ENCODE measurements at regions not wholly inside any gene's neighbourhood (a gene's known extent, or its start where the extent isn't known, plus 50 kb on each side); places are given as distances from the start of the nearest gene placed in this dataset.
A peak's percentile ranks its signal among the peaks of the same experiment; 100 is the strongest.

DNA sequence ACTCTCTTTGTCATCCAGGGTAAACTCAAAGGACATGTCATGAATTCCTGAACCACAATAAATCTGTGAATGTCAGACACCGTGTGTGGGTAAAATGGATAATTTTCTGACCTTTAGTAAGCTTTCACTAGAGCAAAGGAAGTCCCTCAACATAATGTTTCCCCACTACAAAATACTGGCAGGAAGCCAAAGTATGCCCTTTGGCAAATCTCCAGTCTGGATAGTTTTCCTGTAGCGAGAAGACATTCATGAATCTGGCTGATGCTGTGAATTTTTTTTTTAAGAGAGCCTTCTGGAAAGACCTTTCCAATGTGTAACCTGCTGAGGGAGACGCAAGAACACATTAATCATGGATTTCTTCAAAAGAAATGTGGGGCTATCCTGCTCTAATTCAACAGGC is 389.6 kb upstream of the DDHD1 start:
- Mint-ChIP-seq H3K9me3 (peaks cover 3% of the 10 kb centered on the region), H3K4me1 (ENCODE audit: unreplicated experiment) (peaks cover 36% of the 10 kb centered on the region), H3K4me3 (peak overlapping the region; percentile 12), H3K36me3 (no peaks in the 10 kb centered on the region), H3K27me3 (peaks cover 29% of the 10 kb centered on the region), H3K27ac (peak overlapping the region; percentile 11)
- TF ChIP-seq, protein P1, sequence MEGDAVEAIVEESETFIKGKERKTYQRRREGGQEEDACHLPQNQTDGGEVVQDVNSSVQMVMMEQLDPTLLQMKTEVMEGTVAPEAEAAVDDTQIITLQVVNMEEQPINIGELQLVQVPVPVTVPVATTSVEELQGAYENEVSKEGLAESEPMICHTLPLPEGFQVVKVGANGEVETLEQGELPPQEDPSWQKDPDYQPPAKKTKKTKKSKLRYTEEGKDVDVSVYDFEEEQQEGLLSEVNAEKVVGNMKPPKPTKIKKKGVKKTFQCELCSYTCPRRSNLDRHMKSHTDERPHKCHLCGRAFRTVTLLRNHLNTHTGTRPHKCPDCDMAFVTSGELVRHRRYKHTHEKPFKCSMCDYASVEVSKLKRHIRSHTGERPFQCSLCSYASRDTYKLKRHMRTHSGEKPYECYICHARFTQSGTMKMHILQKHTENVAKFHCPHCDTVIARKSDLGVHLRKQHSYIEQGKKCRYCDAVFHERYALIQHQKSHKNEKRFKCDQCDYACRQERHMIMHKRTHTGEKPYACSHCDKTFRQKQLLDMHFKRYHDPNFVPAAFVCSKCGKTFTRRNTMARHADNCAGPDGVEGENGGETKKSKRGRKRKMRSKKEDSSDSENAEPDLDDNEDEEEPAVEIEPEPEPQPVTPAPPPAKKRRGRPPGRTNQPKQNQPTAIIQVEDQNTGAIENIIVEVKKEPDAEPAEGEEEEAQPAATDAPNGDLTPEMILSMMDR (conservative IDR thresholded peaks at IDR 0.05): no peak
- no peak for DNase-seq (ENCODE audit: extremely low spot score, unreplicated experiment)

DNA sequence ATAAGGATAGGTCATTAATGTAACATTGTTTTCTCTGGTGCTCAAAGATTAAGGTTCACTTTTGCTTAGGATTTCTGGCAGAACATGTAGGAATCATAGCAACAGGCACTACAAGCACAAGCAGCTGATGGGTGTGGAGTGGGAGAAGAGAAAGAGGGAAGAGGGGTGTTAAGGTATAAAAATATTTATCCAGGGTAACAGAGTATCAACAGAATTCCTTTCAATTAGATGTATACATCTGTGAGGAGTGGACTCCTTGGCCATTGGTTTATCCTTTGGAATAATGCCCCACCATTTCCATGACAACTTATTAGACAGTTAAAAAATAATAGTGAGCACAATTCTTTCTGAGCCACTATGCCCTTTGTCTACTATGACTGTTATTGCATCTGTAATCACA is 388.3 kb upstream of the DDHD1 start:
- H3K36me3 Mint-ChIP-seq: no peaks in the 10 kb centered on the region
- no peak overlapping the region for H3K4me3 Mint-ChIP-seq
- no peak overlapping the region for H3K27ac Mint-ChIP-seq
- H3K27me3 Mint-ChIP-seq: peaks cover 27% of the 10 kb centered on the region
- peaks cover 3% of the 10 kb centered on the region for H3K9me3 Mint-ChIP-seq
- DNase-seq (ENCODE audit: extremely low spot score, unreplicated experiment): no peak
- TF ChIP-seq, protein P1 (conservative IDR thresholded peaks at IDR 0.05): no peak
- peaks cover 38% of the 10 kb centered on the region for H3K4me1 Mint-ChIP-seq (ENCODE audit: unreplicated experiment)

DNA sequence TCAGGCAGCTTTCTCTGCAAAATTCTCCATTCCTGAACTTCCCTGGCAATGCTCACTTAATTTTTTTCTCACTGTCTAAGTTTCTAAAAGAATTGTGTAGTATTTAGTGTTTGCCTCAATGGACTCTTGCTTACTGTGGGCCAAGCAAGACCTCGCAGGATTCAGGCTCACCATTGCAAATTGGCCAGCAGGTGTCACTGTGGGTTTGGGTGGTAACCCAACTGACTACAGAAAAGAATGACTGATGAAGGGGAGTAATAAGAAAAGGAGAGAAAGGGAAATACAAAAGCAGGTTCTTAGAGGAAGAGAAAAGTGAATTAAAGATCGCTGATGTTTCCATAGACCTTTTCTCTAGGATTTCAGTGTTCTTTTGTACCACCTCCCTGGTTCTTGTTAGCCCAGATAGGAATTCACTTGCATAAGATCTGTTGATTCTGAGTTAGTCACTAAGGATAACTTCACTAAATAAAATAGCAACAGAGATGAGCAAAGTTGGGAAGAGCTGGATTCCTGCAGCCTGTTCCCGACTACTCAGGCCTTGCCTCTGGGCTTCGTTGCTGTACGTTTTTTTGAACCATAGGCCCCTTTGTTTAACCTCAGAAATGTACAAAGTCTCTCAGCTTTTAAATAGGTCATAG is 386.5 kb upstream of the DDHD1 start:
- DNase-seq (ENCODE audit: extremely low spot score, unreplicated experiment): peak; percentile 81
- Mint-ChIP-seq H3K4me3 (no peak overlapping the region), H3K9me3 (peaks cover 3% of the 10 kb centered on the region), H3K36me3 (no peaks in the 10 kb centered on the region), H3K27me3 (peaks cover 19% of the 10 kb centered on the region), H3K4me1 (ENCODE audit: unreplicated experiment) (peaks cover 38% of the 10 kb centered on the region), H3K27ac (no peak overlapping the region)
- TF ChIP-seq, protein P1 (conservative IDR thresholded peaks at IDR 0.05): peak; percentile 91

DNA sequence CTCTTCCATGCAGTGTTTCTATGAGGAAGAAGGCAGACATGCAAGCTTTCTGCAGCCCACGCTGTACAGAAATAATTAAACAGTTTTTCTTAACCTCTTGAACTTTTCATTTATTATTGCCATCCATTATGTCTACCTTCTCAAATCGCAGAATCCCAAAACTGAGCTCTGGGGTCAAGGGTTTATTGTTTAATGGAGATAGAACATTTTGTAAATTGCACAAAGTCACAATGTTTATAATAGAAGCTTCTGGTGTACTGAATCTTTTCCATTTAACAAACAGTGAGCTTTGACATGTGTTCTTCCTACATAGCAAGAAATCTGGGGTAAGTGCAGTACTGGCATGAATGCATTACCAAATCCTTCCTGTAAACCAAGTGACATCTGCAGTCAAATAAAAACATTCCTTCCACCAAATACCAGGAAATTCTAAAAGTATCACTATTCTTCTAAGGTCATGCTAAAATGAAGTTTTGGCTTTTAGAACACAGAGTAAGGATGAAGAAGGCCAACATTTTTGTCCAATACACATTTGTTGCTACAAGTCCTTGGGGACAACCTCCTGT is 385.3 kb upstream of the DDHD1 start:
- Mint-ChIP-seq H3K27ac (no peak overlapping the region), H3K9me3 (peaks cover under 1% of the 10 kb centered on the region), H3K27me3 (peaks cover 19% of the 10 kb centered on the region), H3K36me3 (no peaks in the 10 kb centered on the region), H3K4me3 (no peak overlapping the region), H3K4me1 (ENCODE audit: unreplicated experiment) (peaks cover 33% of the 10 kb centered on the region)
- DNase-seq (ENCODE audit: extremely low spot score, unreplicated experiment): no peak
- TF ChIP-seq, protein P1 (conservative IDR thresholded peaks at IDR 0.05): no peak

DNA sequence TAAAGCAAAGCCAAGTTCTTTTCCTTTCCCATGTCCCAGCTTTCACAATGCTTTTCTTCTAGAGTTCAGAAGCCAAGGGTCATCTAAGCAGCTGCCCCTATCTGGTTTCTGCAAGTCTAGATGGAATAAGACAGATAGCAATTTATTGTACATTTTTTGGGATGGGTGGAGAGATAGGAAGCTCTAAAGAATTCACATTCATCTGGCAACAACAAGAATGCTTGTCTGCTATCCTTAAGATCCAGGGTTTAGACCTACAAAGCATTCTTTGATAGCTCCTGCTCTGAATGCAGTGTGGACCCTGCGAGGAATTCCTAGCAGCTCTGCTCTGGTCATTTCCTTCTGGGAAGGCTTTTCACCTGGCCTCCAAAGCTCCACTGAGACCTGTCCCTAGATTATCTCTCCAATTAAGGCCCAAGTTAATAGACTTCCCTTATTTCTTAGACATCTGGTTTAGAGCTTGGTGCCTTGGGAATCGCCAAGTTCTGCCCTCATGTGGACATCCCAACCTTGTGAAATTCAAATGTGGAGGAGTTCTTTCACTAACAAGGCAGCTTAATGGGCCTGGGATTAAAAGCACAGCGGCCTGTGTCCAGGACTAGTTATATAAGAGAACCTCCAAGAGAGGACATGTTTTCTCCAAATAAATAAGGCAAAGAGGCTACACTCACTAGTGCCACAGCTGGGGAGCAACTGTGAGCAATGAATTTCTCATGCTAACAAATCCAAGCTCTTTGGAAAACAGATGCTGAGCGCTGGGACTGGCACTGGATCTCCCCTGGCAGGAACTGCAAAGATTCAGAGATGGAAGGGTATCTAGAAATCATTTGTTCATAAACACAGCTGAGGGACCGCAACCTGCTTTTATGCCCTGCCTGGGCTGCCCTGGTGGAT is 384.5 kb upstream of the DDHD1 start:
- no peaks in the 10 kb centered on the region for H3K36me3 Mint-ChIP-seq
- peak overlapping the region; percentile 11 for H3K4me3 Mint-ChIP-seq
- peaks cover 28% of the 10 kb centered on the region for H3K4me1 Mint-ChIP-seq (ENCODE audit: unreplicated experiment)
- H3K27ac Mint-ChIP-seq: no peak overlapping the region
- no peak for DNase-seq (ENCODE audit: extremely low spot score, unreplicated experiment)
- peaks cover 19% of the 10 kb centered on the region for H3K27me3 Mint-ChIP-seq
- TF ChIP-seq, protein P1 (conservative IDR thresholded peaks at IDR 0.05): no peak
- no peaks in the 10 kb centered on the region for H3K9me3 Mint-ChIP-seq
